GM11168 (cell line): ENCODE measurements at regions not wholly inside any gene's neighbourhood (a gene's known extent, or its start where the extent isn't known, plus 50 kb on each side); places are given as distances from the start of the nearest gene placed in this dataset.
"Not testable (repeated sequence)": the region's sequence is repeated elsewhere in the genome, so short reads cannot be mapped to it uniquely, and the experiment has no call there.

Source experiments
- in situ Hi-C: fragments of 300-500 bp; cut with MboI; formaldehyde crosslinking; loops from one replicate; pipeline ENCODE4 v1.12.0; 2022; ENCODE audit warnings: low sequenced_read_pairs; ENCODE audit not compliant: unreplicated experiment

- in situ Hi-C loops = no loop called here
Observed at GRCh38 chr4:23979534-23979933, 89.7 kb upstream of the PPARGC1A start.

GRCh38 chr4:23978002-23978401 lies 88.2 kb upstream of the PPARGC1A start:
- in situ Hi-C loops = no loop called here

- in situ Hi-C loops = no loop called here
Observed at GRCh38 chr4:23976423-23976822, 86.6 kb upstream of the PPARGC1A start.

GRCh38 chr4:23973308-23973855 lies 83.5 kb upstream of the PPARGC1A start:
- in situ Hi-C loops = no loop called here

GRCh38 chr4:23972805-23973204 lies 83.0 kb upstream of the PPARGC1A start:
- in situ Hi-C loops = no loop called here

GRCh38 chr4:23972187-23972586 lies 82.3 kb upstream of the PPARGC1A start:
- in situ Hi-C loops = no loop called here

- in situ Hi-C loops = no loop called here
Observed at GRCh38 chr4:23970201-23970850, 80.5 kb upstream of the PPARGC1A start.

- in situ Hi-C loops = no loop called here
Observed at GRCh38 chr4:23969635-23970145, 79.8 kb upstream of the PPARGC1A start.

- in situ Hi-C loops = no loop called here
Observed at GRCh38 chr4:23967281-23967680, 77.4 kb upstream of the PPARGC1A start.

GRCh38 chr4:23966725-23967124 lies 76.9 kb upstream of the PPARGC1A start:
- in situ Hi-C loops = no loop called here

- in situ Hi-C loops = no loop called here
Observed at GRCh38 chr4:23962462-23962861, 72.6 kb upstream of the PPARGC1A start.

GRCh38 chr4:23961395-23961794 lies 71.5 kb upstream of the PPARGC1A start:
- in situ Hi-C loops = not testable (repeated sequence)

GRCh38 chr4:23959396-23960148 lies 69.7 kb upstream of the PPARGC1A start:
- in situ Hi-C loops = no loop called here

- in situ Hi-C loops = no loop called here
Observed at GRCh38 chr4:23958749-23959148, 68.9 kb upstream of the PPARGC1A start.

- in situ Hi-C loops = no loop called here
Observed at GRCh38 chr4:23957465-23957864, 67.6 kb upstream of the PPARGC1A start.

GRCh38 chr4:23956601-23957364 lies 66.9 kb upstream of the PPARGC1A start:
- in situ Hi-C loops = no loop called here

- in situ Hi-C loops = no loop called here
Observed at GRCh38 chr4:23952258-23952657, 62.4 kb upstream of the PPARGC1A start.

GRCh38 chr4:23947826-23948225 lies 58.0 kb upstream of the PPARGC1A start:
- in situ Hi-C loops = no loop called here

- in situ Hi-C loops = no loop called here
Observed at GRCh38 chr4:23946299-23946698, 56.5 kb upstream of the PPARGC1A start.

GRCh38 chr4:23945451-23946017 lies 55.7 kb upstream of the PPARGC1A start:
- in situ Hi-C loops = no loop called here
